HFFc6 (cell line): ENCODE measurements at regions not wholly inside any gene's neighbourhood (a gene's known extent, or its start where the extent isn't known, plus 50 kb on each side); places are given as distances from the start of the nearest gene placed in this dataset.

Experiments
- DNase-seq: peaks from one replicate; pipeline ENCODE4 v3.0.0-alpha.2; 2018
- H3K27ac Mint-ChIP-seq: 2 replicates; pipeline ENCODE4 v1.8.0; 2020; ENCODE audit warnings: mild to moderate bottlenecking, mixed read lengths
- H3K27me3 Mint-ChIP-seq: 2 replicates; pipeline ENCODE4 v1.8.0; 2021; ENCODE audit warnings: mild to moderate bottlenecking, moderate library complexity, mixed read lengths; ENCODE audit not compliant: insufficient read depth
- H3K36me3 Mint-ChIP-seq: 2 replicates; pipeline ENCODE4 v1.8.0; 2021; ENCODE audit warnings: low read depth, mixed read lengths
- H3K4me1 Mint-ChIP-seq: 2 replicates; pipeline ENCODE4 v1.8.0; 2020; ENCODE audit warnings: low read depth, mixed read lengths
- H3K4me3 Mint-ChIP-seq: 2 replicates; pipeline ENCODE4 v1.8.0; 2020; ENCODE audit warnings: mild to moderate bottlenecking, moderate library complexity, mixed read lengths
- H3K9me3 Mint-ChIP-seq: 2 replicates; pipeline ENCODE4 v1.8.0; 2020; ENCODE audit warnings: mild to moderate bottlenecking, mixed read lengths
- TF ChIP-seq, protein P1 (sequence below): fragments of 200-600 bp; sonication (generic); IDR thresholded peaks from 2 replicates; pipeline ENCODE4 v1.5.0; 2021; ENCODE audit warnings: antibody characterized with exemption, mild to moderate bottlenecking

- TF ChIP-seq, protein P1, sequence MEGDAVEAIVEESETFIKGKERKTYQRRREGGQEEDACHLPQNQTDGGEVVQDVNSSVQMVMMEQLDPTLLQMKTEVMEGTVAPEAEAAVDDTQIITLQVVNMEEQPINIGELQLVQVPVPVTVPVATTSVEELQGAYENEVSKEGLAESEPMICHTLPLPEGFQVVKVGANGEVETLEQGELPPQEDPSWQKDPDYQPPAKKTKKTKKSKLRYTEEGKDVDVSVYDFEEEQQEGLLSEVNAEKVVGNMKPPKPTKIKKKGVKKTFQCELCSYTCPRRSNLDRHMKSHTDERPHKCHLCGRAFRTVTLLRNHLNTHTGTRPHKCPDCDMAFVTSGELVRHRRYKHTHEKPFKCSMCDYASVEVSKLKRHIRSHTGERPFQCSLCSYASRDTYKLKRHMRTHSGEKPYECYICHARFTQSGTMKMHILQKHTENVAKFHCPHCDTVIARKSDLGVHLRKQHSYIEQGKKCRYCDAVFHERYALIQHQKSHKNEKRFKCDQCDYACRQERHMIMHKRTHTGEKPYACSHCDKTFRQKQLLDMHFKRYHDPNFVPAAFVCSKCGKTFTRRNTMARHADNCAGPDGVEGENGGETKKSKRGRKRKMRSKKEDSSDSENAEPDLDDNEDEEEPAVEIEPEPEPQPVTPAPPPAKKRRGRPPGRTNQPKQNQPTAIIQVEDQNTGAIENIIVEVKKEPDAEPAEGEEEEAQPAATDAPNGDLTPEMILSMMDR = no peak
- DNase-seq = no peak
- no peak overlapping the region for H3K4me3 Mint-ChIP-seq
- no peaks in the 10 kb centered on the region for H3K36me3 Mint-ChIP-seq
- H3K27me3 Mint-ChIP-seq = peaks cover 7% of the 10 kb centered on the region; the same call in 1 of the 2 replicates
- H3K4me1 Mint-ChIP-seq = no peaks in the 10 kb centered on the region
- no peak overlapping the region for H3K27ac Mint-ChIP-seq
- no peaks in the 10 kb centered on the region for H3K9me3 Mint-ChIP-seq
Observed at GRCh38 chr21:27082431-27083010, 115.6 kb upstream of the ADAMTS5 start.

- TF ChIP-seq, protein P1 = no peak
- Mint-ChIP-seq H3K4me3 (no peak overlapping the region), H3K27ac (no peak overlapping the region), H3K9me3 (no peaks in the 10 kb centered on the region), H3K36me3 (no peaks in the 10 kb centered on the region), H3K27me3 (peaks cover 7% of the 10 kb centered on the region; the same call in 1 of the 2 replicates), H3K4me1 (peaks cover 5% of the 10 kb centered on the region; the same call in 1 of the 2 replicates)
- DNase-seq = no peak
Observed at GRCh38 chr21:27079636-27080240, 112.8 kb upstream of the ADAMTS5 start.

- Mint-ChIP-seq H3K4me1 (peaks cover 5% of the 10 kb centered on the region; the same call in 1 of the 2 replicates), H3K4me3 (no peak overlapping the region), H3K27ac (no peak overlapping the region), H3K36me3 (no peaks in the 10 kb centered on the region), H3K27me3 (peaks cover 6% of the 10 kb centered on the region; the same call in 1 of the 2 replicates), H3K9me3 (no peaks in the 10 kb centered on the region)
- TF ChIP-seq, protein P1 = no peak
- DNase-seq = no peak
Observed at GRCh38 chr21:27078915-27079314, 112.0 kb upstream of the ADAMTS5 start.

GRCh38 chr21:27077501-27077900, 110.6 kb upstream of the ADAMTS5 start:
- no peaks in the 10 kb centered on the region for H3K36me3 Mint-ChIP-seq

DNA sequence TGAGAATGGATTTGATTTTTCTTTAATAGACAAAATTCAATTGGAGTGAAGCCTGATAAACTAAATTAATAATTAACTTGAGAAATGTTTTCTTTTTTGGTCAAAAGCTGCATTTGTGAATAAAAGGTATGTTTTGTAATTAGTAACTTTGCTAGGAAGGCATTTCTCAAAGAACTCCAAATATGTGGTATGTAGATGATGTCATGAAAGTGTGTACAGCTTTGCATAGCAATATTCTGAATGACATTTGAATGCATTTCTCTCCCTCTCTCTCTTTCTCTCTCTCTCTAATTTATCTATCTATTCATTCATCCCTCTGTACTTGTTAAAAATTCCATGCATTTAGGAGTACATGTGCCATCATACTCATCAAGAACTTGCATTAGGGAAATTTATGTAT, 109.1 kb upstream of the ADAMTS5 start:
- H3K4me3 Mint-ChIP-seq = no peak overlapping the region
- H3K4me1 Mint-ChIP-seq = peaks cover 5% of the 10 kb centered on the region; the same call in 1 of the 2 replicates
- H3K9me3 Mint-ChIP-seq = no peaks in the 10 kb centered on the region
- TF ChIP-seq, protein P1 = no peak
- no peak for DNase-seq
- peaks cover 2% of the 10 kb centered on the region; the same call in 1 of the 2 replicates for H3K27me3 Mint-ChIP-seq
- H3K36me3 Mint-ChIP-seq = no peaks in the 10 kb centered on the region
- no peak overlapping the region for H3K27ac Mint-ChIP-seq

More at GRCh38 chr21:27077501-27077900, 110.6 kb upstream of the ADAMTS5 start:
- Mint-ChIP-seq H3K9me3 (no peaks in the 10 kb centered on the region), H3K27ac (no peak overlapping the region), H3K4me1 (peaks cover 5% of the 10 kb centered on the region; the same call in 1 of the 2 replicates), H3K27me3 (peaks cover 2% of the 10 kb centered on the region; the same call in 1 of the 2 replicates), H3K4me3 (no peak overlapping the region)
- no peak for DNase-seq
- TF ChIP-seq, protein P1 = no peak
